GM10266 (cell line): ENCODE measurements at regions not wholly inside any gene's neighbourhood (a gene's known extent, or its start where the extent isn't known, plus 50 kb on each side); places are given as distances from the start of the nearest gene placed in this dataset.

Experiments
- DNase-seq: peaks from one replicate; pipeline ENCODE4 v3.0.0; 2012; ENCODE audit errors: extremely low spot score
- TF ChIP-seq, protein P1 (sequence below): IDR thresholded peaks from 2 replicates; pipeline ENCODE4 v1.5.1; 2012; ENCODE audit warnings: mild to moderate bottlenecking, low read depth; ENCODE audit not compliant: control insufficient read depth, insufficient read depth; ENCODE audit errors: missing control alignments

DNA sequence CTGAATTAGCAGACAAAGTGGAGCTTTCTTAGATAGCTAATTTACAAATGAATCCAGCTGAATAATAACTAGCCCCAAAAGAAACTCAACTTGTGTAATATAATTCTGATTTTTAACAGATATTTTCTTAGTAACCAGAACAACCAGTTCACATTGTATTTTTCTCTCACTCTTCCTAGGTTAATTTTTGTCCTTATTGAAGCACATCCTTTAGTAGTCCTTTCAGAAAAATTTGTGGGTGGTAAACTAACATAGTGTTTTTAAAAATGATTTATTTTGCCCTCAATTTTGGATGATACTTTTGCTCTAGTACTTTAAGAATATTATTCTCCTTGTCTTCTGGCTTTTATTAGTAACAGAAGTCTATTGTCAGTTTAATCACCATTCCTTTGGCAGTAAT, 190.6 kb upstream of the SLC39A10 start:
- TF ChIP-seq, protein P1, sequence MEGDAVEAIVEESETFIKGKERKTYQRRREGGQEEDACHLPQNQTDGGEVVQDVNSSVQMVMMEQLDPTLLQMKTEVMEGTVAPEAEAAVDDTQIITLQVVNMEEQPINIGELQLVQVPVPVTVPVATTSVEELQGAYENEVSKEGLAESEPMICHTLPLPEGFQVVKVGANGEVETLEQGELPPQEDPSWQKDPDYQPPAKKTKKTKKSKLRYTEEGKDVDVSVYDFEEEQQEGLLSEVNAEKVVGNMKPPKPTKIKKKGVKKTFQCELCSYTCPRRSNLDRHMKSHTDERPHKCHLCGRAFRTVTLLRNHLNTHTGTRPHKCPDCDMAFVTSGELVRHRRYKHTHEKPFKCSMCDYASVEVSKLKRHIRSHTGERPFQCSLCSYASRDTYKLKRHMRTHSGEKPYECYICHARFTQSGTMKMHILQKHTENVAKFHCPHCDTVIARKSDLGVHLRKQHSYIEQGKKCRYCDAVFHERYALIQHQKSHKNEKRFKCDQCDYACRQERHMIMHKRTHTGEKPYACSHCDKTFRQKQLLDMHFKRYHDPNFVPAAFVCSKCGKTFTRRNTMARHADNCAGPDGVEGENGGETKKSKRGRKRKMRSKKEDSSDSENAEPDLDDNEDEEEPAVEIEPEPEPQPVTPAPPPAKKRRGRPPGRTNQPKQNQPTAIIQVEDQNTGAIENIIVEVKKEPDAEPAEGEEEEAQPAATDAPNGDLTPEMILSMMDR: no peak
- DNase-seq: no peak

DNA sequence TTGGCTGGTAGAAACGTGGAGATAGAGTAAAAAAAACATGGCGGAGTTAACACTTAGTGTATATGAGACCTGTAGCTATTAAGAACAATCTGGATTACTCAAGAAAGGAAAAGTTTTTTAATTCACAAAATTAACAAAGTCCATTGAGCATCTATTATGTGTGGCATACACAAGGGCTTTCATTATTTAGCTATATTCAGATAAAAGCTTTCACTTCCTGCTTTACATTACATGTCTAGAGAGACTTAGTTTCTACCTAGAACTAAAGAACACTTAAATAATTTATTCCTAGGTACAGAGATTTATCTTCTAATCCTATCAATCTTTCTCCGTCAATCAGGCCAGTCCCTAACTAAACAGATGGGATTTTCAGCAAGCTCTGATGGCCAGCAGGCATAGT, 196.0 kb upstream of the SLC39A10 start:
- TF ChIP-seq, protein P1: no peak
- no peak for DNase-seq

DNA sequence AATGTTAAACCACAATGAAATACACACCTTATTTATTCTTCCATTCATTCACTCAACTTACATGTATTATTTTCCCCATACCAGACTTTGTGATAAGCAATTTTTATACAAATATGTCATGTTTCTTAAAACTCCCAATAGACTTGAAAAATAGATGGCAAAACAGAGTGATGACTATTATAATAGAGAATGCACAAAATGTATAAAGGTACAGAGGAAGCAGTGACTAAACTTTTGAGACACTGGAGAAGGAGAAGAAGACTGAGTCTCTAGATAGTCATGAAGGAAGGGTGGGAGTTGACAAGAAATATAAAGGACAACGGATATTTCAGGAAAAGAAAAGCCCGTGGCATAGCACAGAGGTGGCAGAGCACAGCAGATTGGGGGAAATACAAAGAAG, 198.1 kb upstream of the SLC39A10 start:
- TF ChIP-seq, protein P1: no peak
- no peak for DNase-seq

DNA sequence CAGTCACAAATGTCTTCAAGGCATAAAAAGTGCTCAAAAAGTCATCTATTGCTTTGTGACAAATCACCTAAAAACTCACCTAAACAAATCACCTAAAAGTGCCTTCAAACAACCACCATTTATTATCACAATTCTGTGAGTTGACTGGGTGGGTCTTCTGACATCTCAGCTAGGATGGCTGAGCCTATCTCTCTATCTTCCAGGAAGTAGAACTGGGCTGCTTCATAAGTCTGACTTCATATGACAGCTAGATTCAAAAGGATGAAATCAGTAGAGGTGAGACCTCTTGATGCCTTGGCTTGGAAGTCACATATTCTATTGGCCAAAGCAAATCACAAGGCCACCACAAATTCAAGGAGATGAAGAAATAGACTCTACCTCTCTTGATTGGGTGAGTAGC, 199.2 kb upstream of the SLC39A10 start:
- DNase-seq: no peak
- TF ChIP-seq, protein P1: no peak

DNA sequence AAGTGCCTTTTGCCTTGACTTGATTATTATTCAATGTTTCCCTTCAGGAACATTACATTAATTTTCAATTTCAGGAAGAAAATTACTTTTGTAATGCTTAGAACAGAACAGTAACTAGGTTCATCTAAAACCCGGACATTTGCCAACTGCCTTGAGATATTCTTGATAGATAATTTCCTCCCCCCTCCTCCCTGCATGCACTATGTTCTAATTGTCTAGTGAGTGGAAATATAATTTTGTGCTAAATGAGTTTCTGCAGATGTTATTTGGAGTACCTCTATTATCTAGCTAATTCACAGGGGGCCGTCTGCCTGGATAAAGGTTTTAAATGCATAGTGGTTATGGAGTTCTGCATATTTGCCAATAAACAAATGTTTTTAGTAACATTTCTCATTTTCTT, 200.3 kb upstream of the SLC39A10 start:
- DNase-seq: no peak
- TF ChIP-seq, protein P1: no peak

DNA sequence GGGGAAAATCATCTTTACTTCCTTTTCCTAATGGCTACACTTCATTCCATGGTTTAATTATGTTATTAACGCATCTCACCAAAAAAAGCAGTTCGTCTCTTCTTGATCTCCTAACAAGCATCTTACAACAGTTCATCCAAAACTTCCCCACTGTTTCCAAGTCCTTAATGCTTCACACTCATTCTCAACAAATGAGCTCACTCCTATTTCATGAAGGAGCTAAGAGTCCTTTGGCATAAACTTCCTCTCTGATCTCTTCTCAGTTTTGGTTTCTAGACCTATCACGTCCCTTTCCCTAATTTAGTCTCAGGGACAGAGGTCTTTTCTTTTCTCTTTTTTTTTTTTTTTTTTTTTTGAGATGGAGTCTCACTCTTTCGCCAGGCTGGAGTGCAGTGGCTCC, 205.9 kb upstream of the SLC39A10 start:
- TF ChIP-seq, protein P1: no peak
- DNase-seq: no peak

DNA sequence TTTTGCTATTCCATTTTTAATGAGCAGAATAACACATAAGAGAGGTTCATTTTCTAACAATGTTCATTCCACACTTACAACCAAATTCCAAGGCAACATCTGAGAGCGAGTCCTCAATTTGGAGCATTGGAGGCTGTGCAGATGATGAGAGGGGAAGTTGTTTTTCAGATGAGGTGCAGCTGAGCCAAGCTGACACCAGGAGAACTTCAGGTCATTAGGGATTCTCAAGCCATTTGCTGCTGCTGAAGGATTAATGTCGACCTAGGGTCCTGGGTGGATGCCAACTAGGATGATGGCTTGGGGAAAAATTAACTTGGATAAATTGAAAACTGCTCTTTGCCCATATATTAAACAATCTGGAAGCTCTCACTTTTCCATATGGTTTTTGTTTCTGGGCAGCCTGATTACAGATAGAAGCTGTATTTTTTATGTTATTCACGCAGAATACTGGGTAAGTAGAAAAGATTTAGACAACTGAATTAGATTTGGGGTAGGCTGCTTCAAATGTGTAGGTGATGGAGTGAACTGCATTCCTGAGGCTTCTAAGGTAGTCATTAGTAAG, 206.4 kb upstream of the SLC39A10 start:
- DNase-seq: no peak
- TF ChIP-seq, protein P1: no peak
